DMS 273 (cell line): ENCODE measurements at regions not wholly inside any gene's neighbourhood (a gene's known extent, or its start where the extent isn't known, plus 50 kb on each side); places are given as distances from the start of the nearest gene placed in this dataset.

ENCODE experiments used
- DNase-seq: peaks from one replicate; lab custom pipeline; 2025; ENCODE audit not compliant: unreplicated experiment; lab: John Stamatoyannopoulos, UW

DNA sequence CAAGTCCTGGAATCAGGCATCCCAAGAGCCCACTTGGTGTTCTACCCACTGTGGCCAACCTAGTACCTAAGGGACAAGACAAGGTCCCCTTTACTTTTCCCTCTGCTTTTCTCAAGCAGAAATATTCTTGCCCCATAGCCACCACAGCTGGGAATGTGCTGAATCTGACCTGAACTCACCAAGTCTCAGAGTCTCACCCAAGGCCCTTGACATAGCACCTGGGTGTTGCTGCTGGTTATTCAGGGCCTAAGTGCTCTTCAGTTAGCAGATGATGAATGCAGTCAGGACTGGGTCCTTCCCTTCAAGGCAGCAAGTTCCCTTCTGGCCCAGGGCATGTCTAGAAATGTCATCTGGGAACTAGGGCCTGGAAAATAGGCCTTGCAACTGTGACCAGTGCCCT, 201.8 kb upstream of the SERP2 start:
- no peak for DNase-seq

DNA sequence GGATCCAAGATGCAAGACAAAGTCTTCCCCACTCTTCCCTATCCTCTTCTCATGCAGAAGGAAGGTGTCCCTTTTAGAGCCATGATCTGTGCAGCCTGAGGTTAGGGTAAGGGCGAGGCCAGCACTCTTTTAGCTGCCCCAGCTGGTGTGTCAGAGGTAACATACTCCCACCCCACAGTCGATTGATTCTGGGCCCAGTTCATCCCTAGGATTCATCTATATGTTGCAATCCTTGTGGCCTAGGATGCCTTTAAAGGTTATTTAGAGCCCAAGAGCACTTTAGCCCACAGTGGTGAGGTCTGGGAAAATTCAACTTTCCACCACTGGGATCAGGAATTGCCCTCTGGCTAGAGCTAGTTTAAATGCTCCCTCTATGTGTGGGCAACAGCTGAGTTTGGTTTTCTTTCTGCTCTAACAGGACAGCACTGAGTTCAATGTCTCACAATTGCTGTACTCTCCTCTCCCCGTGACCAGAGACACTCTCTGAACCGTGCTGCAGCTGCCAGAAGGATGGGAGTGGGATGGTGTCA, 201.3 kb upstream of the SERP2 start:
- DNase-seq = no peak

DNA sequence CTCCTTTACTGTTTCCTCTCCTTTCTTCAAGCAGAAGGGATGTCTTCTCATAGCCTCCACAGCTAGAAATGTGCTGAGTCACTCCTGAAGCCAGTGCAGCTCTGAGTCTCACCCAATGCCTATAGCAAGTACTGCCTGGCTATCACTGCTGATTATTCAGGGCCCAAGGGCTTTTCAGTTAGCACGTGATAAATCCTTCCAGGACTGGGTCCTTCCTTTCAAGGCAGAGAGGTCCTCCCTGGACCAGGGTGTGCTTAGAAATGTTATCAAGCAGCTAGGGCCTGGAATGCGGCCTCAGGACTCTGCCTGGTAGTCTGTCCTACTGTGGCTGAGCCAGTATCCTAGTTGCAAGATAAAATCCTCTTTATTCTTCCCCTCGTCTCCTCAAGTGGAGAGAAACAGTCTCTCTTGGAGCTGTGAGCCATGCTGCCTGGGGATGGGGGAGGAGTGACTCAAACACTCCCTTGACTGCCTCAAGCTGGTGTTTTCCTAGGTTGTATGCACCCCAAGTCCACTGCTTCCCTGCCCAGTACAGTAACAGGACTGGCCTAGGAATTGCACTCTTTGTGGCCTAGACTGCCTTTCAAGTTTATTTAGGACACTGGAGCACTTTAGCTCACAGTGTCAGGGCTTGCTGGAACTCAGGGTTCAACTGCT, 198.7 kb upstream of the SERP2 start:
- no peak for DNase-seq

GRCh38 chr13:44176173-44176572, 197.5 kb upstream of the SERP2 start:
- no peak for DNase-seq

DNA sequence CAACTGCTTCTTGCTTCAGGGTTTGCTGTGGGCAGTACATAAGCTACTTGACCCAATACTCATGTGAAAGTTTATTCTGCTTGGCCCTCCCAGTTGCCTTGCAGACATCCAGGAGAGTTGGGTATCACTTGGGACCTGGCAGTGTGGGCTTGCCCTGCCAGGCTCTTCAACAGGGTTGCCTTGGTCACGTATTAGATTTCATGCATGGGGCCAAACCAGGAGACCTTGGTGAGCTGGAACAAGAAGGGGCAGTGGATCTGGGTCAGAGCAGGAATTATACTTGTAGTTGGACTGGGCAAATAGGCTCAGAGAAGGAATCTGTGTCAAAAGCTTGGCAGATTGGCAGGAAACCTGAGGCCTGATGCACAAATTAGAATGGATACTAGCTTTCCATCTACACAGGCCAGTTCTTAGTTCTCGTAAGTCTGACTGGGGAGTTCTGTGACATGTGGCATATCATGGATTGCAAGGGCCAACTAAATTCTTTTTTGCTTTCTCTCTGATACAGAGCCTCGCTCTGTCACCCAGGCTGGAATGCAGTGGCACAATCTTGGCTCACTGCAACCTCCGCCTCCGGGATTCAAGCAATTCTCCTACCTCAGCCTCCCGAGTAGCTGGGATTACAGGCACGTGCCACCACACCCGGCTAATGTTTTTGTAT, 192.6 kb upstream of the SERP2 start:
- DNase-seq = no peak

- no peak for DNase-seq
Observed at GRCh38 chr13:44181931-44182330, 191.7 kb upstream of the SERP2 start.

GRCh38 chr13:44184740-44185139, 188.9 kb upstream of the SERP2 start:
- no peak for DNase-seq

DNA sequence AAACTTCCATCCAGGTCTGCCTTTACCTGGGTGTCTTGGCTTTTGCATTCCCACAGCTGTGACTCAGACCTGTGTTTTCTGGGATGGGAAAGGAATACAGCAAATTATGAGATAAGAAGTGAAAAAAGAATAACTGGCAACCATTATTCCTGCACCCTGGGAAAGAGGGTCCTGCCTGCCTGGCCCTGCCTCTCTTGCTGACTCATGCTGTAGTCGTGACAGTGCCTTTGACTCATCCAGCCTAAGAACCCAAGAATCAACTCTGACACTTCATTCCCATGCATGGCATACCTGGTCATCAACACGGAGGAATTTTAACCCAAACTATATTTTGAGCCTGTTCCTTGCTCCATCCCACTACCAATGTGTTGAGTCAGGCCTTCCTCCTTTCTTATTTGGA, 185.4 kb upstream of the SERP2 start:
- no peak for DNase-seq

- DNase-seq = no peak
Observed at GRCh38 chr13:44189085-44189484, 184.5 kb upstream of the SERP2 start.

DNA sequence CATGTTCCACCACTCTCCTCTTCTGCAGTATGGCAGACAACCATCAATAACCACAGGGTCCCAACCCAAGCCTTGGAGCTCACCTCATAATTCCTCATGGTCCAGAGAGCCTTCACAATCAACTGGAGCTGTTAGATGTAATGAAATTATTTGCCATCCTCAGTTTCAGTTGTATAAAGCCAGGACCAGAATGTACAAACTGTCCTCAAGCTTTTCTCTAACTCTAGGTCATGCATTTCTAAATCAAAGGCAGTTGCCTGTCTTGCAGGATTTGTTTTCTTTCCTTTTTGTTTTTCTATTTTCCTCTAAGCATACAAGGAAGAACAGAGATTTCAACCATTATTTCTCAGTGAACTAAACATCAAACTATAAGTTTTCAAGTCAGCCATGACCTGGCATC, 182.5 kb upstream of the SERP2 start:
- no peak for DNase-seq

DNA sequence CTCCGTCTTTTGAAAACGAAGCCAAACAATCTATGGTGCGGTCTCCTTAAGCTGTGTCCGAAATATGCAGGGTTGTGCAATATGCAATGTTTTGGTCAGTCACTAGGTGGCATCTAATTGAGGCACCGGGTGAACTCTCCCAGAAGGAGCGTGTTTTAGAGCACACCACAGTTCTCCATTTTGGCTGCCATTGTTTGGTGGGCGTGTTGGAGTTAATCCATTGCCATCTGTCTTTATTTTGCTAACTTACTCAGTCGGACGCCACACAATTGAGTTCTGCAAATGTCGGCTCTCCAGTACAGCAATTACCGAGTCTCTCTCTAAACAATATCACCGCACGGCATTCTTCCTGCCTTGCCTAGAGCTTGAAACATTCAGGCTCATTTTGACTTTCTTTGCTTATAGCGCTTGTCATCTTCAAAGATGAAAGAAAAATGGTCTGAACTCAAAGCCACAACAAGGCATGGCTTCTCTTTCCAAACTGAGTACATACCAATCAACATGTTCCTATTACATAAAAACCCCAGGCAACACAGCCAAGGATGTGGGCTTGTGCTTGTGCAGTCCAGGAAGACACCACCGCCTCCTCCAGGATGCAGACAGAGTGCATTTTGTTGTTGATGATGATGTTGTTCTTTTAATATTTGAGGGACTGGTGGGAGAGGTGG, 182.0 kb upstream of the SERP2 start:
- peak; percentile 93 for DNase-seq

GRCh38 chr13:44193731-44194130, 179.9 kb upstream of the SERP2 start:
- DNase-seq = no peak

DNA sequence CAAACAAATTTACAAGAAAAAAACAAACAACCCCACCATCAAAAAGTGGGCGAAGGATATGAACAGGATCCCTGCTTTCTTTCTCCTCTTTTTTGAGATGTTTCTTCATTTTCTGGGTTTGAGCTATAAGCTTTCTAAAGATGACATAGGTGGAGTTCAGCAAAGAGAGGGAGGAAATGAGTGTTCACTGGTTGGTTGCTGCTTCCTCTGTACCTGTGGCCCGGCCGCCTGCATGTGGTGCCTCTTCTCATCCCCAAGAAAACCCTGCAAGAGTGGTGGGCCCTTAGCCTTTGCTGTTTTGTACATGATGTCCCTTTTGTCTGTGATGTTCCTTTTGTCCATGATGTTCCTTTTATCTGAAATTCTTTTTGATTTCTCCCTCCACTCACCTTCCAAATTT, 178.4 kb upstream of the SERP2 start:
- DNase-seq = no peak

- DNase-seq = no peak
Observed at GRCh38 chr13:44196196-44196751, 177.3 kb upstream of the SERP2 start.

GRCh38 chr13:44197791-44198770, 175.5 kb upstream of the SERP2 start:
- no peak for DNase-seq

- no peak for DNase-seq
Observed at GRCh38 chr13:44198826-44199225, 174.8 kb upstream of the SERP2 start.

GRCh38 chr13:44199627-44200207, 173.9 kb upstream of the SERP2 start:
- DNase-seq = no peak

- DNase-seq = no peak
Observed at GRCh38 chr13:44206434-44206833, 167.2 kb upstream of the SERP2 start.

DNA sequence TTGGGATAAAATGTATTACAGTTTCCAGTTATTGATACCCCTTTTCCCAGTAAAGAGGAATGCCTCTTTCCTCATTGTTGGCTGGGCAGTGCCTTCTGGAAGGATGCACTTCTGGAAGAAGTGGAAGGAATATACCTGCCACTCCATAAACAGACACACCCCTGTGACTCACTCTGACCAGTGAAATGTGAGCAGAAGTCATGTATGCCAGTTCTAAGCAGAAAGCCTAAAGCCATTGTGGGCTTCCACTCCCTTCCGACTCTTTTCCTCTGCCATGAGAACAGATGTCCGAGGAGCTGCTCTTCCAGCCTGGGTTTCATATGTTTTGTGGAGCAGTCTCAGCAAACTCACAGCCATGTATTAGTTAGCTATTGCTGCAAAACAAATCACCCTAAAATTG, 166.1 kb upstream of the SERP2 start:
- no peak for DNase-seq

DNA sequence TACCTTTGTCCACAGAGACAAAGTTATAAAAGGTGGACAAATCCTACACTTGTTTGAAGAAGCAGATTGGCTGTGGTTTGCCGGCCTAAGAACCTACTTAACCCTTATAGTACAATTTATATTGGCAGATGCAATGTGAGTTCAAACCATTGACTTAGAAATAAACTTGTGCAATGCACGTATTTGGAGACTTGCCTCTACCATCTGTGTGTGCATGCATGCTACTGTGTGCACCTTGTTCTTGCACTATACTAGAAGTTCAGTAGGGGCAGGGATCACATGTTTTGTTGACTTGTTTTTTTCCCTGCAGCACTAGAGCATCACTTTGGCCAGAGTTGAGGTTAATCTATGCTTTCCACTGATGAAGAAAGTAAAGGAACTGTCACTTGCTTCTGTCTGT, 163.1 kb upstream of the SERP2 start:
- no peak for DNase-seq
